WTC11 (cell line): ENCODE measurements at regions not wholly inside any gene's neighbourhood (a gene's known extent, or its start where the extent isn't known, plus 50 kb on each side); places are given as distances from the start of the nearest gene placed in this dataset.

Source experiments
- ATF2 ChIP-seq: sonication (generic); formaldehyde crosslinking; IDR thresholded peaks from 2 replicates; pipeline ENCODE4 v1.8.1; 2022; ENCODE audit warnings: low read depth, missing genetic modification reagents, borderline replicate concordance
- CTCF ChIP-seq: fragments of 200-600 bp; IDR thresholded peaks from 2 replicates; pipeline ENCODE4 v1.8.0; 2022; ENCODE audit warnings: antibody characterized with exemption
- FOXP1 ChIP-seq: sonication (generic); formaldehyde crosslinking; IDR thresholded peaks from 2 replicates; pipeline ENCODE4 v1.8.0; 2022; ENCODE audit warnings: missing genetic modification reagents, mild to moderate bottlenecking, moderate library complexity, borderline replicate concordance
- KAT7 ChIP-seq: sonication (generic); formaldehyde crosslinking; IDR thresholded peaks from 2 replicates; pipeline ENCODE4 v1.8.1; 2023; ENCODE audit warnings: missing genetic modification reagents, mild to moderate bottlenecking, borderline replicate concordance
- SP1 ChIP-seq: sonication (generic); formaldehyde crosslinking; conservative IDR thresholded peaks from 2 replicates; pipeline ENCODE4 v1.8.1; 2022; ENCODE audit warnings: missing genetic modification reagents
- TF ChIP-seq, protein P1 (sequence below): fragments of 250-450 bp; sonication (Bioruptor Pico); IDR thresholded peaks from 2 replicates; pipeline ENCODE4 v2.1.2; 2022; ENCODE audit warnings: mild to moderate bottlenecking, moderate library complexity

- no peak for TF ChIP-seq CTCF
- TF ChIP-seq KAT7: no peak
- TF ChIP-seq, protein P1, sequence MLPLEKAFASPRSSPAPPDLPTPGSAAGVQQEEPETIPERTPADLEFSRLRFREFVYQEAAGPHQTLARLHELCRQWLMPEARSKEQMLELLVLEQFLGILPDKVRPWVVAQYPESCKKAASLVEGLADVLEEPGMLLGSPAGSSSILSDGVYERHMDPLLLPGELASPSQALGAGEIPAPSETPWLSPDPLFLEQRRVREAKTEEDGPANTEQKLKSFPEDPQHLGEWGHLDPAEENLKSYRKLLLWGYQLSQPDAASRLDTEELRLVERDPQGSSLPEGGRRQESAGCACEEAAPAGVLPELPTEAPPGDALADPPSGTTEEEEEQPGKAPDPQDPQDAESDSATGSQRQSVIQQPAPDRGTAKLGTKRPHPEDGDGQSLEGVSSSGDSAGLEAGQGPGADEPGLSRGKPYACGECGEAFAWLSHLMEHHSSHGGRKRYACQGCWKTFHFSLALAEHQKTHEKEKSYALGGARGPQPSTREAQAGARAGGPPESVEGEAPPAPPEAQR: no peak
- TF ChIP-seq FOXP1 (CRISPR knock-in tag): no peak
- no peak for TF ChIP-seq SP1 (CRISPR knock-in tag)
- TF ChIP-seq ATF2 (CRISPR knock-in tag): no peak
These were observed 185.3 kb upstream of the GDF10 start for GRCh38 chr10:47114680-47115186.
